AG09319 (cell line): ENCODE measurements at regions not wholly inside any gene's neighbourhood (a gene's known extent, or its start where the extent isn't known, plus 50 kb on each side); places are given as distances from the start of the nearest gene placed in this dataset.

ENCODE experiments used
- DNase-seq: peaks from one replicate; pipeline ENCODE4 v3.0.0-alpha.2; 2010; ENCODE audit warnings: low read depth; ENCODE audit errors: extremely low read depth
- CTCF ChIP-seq: IDR thresholded peaks from 2 replicates; pipeline ENCODE4 v1.5.1; 2011; ENCODE audit warnings: low read depth, mild to moderate bottlenecking, inconsistent platforms, low read length, moderate library complexity

- no peak for TF ChIP-seq CTCF
- DNase-seq: no peak
These were observed 142.2 kb upstream of the ARID1B start for GRCh38 chr6:156634951-156635371.

GRCh38 chr6:156634048-156634447 is 143.1 kb upstream of the ARID1B start:
- DNase-seq: no peak
- no peak for TF ChIP-seq CTCF

DNA sequence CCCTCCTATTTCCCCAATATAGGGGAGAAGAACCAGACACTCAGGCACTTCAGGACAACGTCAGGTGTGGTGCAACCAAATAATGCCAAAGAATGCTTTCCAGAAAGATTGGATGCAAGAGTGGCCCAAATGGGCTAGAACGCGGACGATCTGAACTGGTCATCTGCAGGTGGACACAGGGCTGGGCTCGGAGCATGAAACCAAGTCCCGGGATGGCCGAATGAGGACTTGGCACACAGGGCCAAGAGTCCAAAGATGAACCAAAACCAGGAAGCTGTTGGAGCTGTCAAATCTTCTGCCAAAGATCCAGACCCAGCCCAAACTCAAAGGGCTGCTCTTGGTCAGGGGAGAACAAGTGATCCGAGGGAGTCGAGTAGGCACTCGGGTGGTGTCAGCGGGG is 143.9 kb upstream of the ARID1B start:
- DNase-seq: no peak
- TF ChIP-seq CTCF: no peak

DNA sequence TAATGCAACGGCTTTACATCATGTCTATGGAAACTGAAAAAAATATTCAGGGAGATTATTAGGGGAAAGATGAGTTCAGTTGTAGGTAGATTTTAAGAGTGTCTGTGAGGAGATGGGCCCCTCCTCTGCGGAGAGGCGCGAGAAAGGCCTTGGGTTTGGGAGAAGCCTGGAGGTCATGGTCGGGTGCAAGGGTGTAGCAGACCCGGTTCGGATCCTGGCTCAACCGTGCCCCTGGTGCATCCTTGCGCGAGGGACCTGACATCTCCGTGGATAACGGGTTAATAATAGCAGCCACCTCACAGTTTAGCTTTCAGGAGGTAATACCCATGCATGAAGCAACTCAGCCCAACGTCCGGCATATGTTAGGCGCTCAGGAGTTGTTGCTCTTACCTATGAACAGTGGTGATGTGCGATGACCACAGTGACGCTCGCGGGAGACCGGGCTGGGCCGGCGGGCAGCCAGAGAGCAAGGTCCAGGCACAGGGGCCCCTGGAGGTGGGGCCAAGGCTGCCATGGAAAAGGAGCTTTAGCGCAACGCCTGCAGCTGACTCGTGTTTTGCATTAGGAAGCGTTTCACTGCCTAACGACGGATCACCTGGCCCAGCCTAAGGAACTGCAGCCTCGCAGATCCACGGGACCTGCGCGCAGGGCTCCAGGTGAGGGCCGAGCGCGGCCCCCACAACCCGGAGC is 146.4 kb upstream of the ARID1B start:
- no peak for TF ChIP-seq CTCF
- no peak for DNase-seq

DNA sequence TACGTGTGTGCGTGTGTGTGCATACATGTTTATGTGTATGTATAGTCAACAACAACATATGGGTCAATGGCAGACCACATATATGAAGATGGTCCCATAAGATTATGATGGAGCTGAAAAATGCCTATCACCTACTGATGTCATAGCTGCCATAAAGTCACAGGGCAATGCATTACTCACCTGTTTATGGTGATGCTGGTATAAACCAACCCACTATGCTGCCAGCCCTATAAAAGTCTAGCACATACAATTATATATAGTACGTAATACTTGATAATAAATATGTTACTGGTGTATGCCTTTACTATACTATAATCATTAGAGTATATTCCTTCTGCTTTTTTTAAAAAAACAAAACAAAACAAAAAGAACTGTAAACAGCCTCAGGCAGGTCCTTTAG is 148.4 kb upstream of the ARID1B start:
- no peak for TF ChIP-seq CTCF

GRCh38 chr6:156627524-156627923 is 149.7 kb upstream of the ARID1B start:
- no peak for TF ChIP-seq CTCF
- no peak for DNase-seq

More for the DNA sequence above, 148.4 kb upstream of the ARID1B start:
- DNase-seq: no peak

GRCh38 chr6:156622185-156622584 is 155.0 kb upstream of the ARID1B start:
- TF ChIP-seq CTCF: no peak
- no peak for DNase-seq
